ENCODE measurements at regions not wholly inside any gene's neighbourhood (a gene's known extent, or its start where the extent isn't known, plus 50 kb on each side); places are given as distances from the start of the nearest gene placed in this dataset.

DNA sequence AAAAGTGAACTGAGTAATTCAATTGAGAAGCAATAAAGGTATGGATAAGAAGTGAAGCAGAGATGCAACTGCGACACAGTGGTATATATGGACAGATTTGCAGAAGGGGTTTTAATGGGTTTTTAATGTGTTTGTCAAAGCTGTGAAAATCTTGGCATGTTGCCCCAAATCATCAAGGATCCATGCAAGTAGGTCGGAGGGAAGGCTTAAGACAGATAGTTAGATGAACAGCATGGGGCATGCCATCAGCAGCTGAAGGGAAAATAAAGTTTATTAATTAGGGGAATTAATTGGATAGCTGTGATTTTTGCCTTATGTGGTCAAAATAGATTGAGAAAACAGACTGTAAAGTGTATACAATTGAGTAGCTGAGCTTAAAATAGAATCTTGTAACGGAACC is 840.1 kb downstream of the JRKL start:
- Histone ChIP-seq H3K36me3 (no peaks in the 10 kb centered on the region), H3K27ac (no peak overlapping the region), H3K27me3 (ENCODE audit: low read depth) (no peaks in the 10 kb centered on the region), H3K4me1 (no peaks in the 10 kb centered on the region), H3K4me3 (no peak overlapping the region), H3K9me3 (no peaks in the 10 kb centered on the region)
- TF ChIP-seq, protein P1, sequence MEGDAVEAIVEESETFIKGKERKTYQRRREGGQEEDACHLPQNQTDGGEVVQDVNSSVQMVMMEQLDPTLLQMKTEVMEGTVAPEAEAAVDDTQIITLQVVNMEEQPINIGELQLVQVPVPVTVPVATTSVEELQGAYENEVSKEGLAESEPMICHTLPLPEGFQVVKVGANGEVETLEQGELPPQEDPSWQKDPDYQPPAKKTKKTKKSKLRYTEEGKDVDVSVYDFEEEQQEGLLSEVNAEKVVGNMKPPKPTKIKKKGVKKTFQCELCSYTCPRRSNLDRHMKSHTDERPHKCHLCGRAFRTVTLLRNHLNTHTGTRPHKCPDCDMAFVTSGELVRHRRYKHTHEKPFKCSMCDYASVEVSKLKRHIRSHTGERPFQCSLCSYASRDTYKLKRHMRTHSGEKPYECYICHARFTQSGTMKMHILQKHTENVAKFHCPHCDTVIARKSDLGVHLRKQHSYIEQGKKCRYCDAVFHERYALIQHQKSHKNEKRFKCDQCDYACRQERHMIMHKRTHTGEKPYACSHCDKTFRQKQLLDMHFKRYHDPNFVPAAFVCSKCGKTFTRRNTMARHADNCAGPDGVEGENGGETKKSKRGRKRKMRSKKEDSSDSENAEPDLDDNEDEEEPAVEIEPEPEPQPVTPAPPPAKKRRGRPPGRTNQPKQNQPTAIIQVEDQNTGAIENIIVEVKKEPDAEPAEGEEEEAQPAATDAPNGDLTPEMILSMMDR (IDR thresholded peaks at IDR 0.05) = no peak
- no peak for ATAC-seq
- DNase-seq = no peak
- intact Hi-C loops (cut with DNase I) = no loop called here

DNA sequence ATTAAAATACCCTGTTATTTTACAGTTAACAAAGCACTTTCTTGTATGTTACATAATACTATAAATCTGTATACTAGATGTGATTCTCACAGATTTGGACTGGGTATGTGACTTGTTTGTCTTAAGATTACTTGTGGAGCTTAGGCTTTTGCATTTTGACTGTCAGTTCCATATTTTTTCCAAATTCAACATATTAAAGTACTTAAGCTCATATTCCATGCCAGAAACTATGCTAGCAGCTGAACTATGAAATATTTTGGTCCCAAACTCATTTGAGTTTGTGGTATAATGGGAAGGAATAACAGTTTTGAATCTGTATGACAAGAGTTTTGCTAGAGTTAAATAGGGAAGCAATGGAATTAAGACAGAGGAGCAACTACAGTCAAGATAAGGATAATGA is 841.4 kb downstream of the JRKL start:
- TF ChIP-seq, protein P1 (IDR thresholded peaks at IDR 0.05) = no peak
- no peak for DNase-seq
- no peak overlapping the region for H3K27ac ChIP-seq
- H3K9me3 ChIP-seq = no peaks in the 10 kb centered on the region
- H3K4me1 ChIP-seq = no peaks in the 10 kb centered on the region
- ATAC-seq = no peak
- intact Hi-C loops (cut with DNase I) = no loop called here
- H3K36me3 ChIP-seq = no peaks in the 10 kb centered on the region
- no peaks in the 10 kb centered on the region for H3K27me3 ChIP-seq (ENCODE audit: low read depth)
- H3K4me3 ChIP-seq = no peak overlapping the region

DNA sequence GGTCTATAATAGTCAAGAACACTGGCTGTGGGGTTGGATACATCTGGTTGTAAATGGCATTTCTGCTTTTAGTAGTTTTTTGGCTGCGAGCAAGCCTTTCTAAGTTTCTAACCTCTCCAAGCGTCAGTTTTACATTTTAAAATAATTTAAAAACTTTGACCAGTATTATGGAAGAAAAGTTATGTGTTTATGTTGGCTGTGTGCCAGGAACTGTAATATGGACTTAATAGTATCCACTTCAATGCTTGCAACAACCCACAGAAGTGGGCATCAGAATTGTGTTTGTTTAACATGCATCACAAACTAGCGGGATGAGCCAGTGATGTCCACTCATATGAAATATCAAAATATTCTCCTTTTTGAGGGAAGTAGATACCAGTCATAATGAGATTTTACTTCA is 844.2 kb downstream of the JRKL start:
- H3K4me1 ChIP-seq = no peaks in the 10 kb centered on the region
- intact Hi-C loops (cut with DNase I) = no loop called here
- ATAC-seq (no peak), DNase-seq (no peak)
- H3K27me3 ChIP-seq (ENCODE audit: low read depth) = no peaks in the 10 kb centered on the region
- no peaks in the 10 kb centered on the region for H3K9me3 ChIP-seq
- H3K36me3 ChIP-seq = no peaks in the 10 kb centered on the region
- no peak overlapping the region for H3K27ac ChIP-seq
- no peak overlapping the region for H3K4me3 ChIP-seq
- TF ChIP-seq, protein P1 (IDR thresholded peaks at IDR 0.05) = no peak

DNA sequence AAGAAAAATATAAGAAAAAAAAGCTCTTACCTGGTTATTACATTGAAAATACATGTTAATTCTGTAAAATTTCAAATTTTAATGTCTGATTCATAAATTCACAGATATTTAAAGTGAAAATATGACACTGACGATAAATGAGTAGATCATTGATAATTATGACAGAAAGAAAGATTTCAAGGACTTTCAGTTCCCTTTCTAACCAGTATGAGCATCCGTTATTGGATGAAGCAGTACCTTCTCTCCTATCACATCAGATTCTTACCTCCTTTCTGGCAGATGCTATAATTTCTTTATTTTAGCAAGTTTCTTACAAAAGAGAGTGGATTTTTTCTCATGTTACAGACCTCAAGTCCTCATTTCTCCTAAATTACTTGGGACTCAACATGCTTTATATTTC is 847.3 kb downstream of the JRKL start:
- H3K36me3 ChIP-seq = no peaks in the 10 kb centered on the region
- no peaks in the 10 kb centered on the region for H3K27me3 ChIP-seq (ENCODE audit: low read depth)
- no peaks in the 10 kb centered on the region for H3K9me3 ChIP-seq
- no peaks in the 10 kb centered on the region for H3K4me1 ChIP-seq
- no peak overlapping the region for H3K4me3 ChIP-seq
- intact Hi-C loops (cut with DNase I) = no loop called here
- ATAC-seq (no peak), DNase-seq (no peak)
- TF ChIP-seq, protein P1 (IDR thresholded peaks at IDR 0.05) = no peak
- no peak overlapping the region for H3K27ac ChIP-seq

DNA sequence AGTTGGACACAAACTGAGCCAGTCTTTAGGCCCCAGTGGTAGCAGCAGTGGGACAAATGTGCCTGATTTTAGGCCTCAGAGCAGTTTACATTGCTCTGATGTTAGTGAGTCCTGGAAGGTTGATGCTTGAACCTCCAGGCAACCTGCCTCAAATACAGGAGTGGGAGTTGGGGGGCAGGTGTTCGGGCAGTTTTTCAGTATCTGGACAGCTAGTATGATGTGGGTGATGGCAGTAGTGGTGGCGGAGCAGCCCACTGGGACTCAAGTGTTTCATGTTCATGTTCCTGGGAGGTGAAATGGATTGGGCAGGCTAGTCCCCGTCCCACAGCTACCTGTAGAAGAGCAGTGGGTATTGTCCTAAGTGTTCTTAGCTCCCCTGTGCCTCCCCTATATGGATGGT is 857.8 kb downstream of the JRKL start:
- TF ChIP-seq, protein P1 (IDR thresholded peaks at IDR 0.05) = no peak
- Histone ChIP-seq H3K9me3 (no peaks in the 10 kb centered on the region), H3K4me1 (no peaks in the 10 kb centered on the region), H3K36me3 (no peaks in the 10 kb centered on the region), H3K27me3 (ENCODE audit: low read depth) (no peaks in the 10 kb centered on the region), H3K27ac (no peak overlapping the region), H3K4me3 (no peak overlapping the region)
- intact Hi-C loops (cut with DNase I) = no loop called here
- ATAC-seq = peak in 1 of 2 donors; percentile 21
- no peak for DNase-seq

DNA sequence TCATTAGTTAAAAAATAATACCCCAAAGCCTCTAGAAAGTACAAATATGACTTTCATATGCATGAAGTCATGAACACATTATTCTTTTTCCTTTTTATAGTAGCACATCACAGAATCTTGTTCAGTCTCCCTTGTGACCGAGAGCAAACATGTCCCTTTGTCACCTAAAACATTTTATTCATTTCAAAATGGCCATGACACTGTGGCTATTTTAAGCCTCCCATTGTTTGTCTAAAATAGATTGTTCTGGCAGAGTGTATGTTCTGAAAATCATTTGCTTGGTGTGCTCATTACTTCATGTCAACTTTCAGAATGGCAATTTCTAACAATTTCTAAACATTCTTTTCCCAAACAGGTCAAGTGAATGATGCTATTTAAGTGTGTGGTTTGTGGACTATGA is 865.0 kb downstream of the JRKL start:
- DNase-seq = no peak
- ATAC-seq = no peak
- no peaks in the 10 kb centered on the region for H3K36me3 ChIP-seq
- no peak overlapping the region for H3K4me3 ChIP-seq
- H3K9me3 ChIP-seq = no peaks in the 10 kb centered on the region
- H3K27ac ChIP-seq = no peak overlapping the region
- TF ChIP-seq, protein P1 (IDR thresholded peaks at IDR 0.05) = no peak
- intact Hi-C loops (cut with DNase I) = no loop called here
- no peaks in the 10 kb centered on the region for H3K27me3 ChIP-seq (ENCODE audit: low read depth)
- H3K4me1 ChIP-seq = no peaks in the 10 kb centered on the region
